Tongue (tissue), 1 donor: ENCODE measurements at regions not wholly inside any gene's neighbourhood (a gene's known extent, or its start where the extent isn't known, plus 50 kb on each side); places are given as distances from the start of the nearest gene placed in this dataset.
"Not testable (repeated sequence)": the region's sequence is repeated elsewhere in the genome, so short reads cannot be mapped to it uniquely, and the experiment has no call there.

ENCODE experiments used
- DNase-seq: peaks from one replicate; pipeline ENCODE4 v3.0.0-alpha.2; 2015

GRCh38 chr15:83335542-83335941 is 51.1 kb upstream of the BNC1 start:
- not testable (repeated sequence) for DNase-seq

GRCh38 chr15:83339396-83339795 is 54.9 kb upstream of the BNC1 start:
- DNase-seq: no peak

- DNase-seq: no peak
Measured at GRCh38 chr15:83340087-83340486, 55.6 kb upstream of the BNC1 start.

GRCh38 chr15:83346342-83346741 is 61.9 kb upstream of the BNC1 start:
- DNase-seq: no peak

- no peak for DNase-seq
Measured at GRCh38 chr15:83352119-83352518, 67.7 kb upstream of the BNC1 start.

- peak; percentile 20 for DNase-seq
Measured at GRCh38 chr15:83356501-83357399, 72.3 kb upstream of the BNC1 start.

- DNase-seq: no peak
Measured at GRCh38 chr15:83358972-83359564, 74.6 kb upstream of the BNC1 start.

GRCh38 chr15:83362706-83363105 is 78.2 kb upstream of the BNC1 start:
- DNase-seq: no peak

- no peak for DNase-seq
Measured at GRCh38 chr15:83364501-83364900, 80.0 kb upstream of the BNC1 start.

GRCh38 chr15:83365370-83365938 is 81.0 kb upstream of the BNC1 start:
- peak; percentile 63 for DNase-seq

- DNase-seq: peak; percentile 56
Measured at GRCh38 chr15:83372434-83372891, 74.7 kb upstream of the SH3GL3 start.

- no peak for DNase-seq
Measured at GRCh38 chr15:83378921-83379578, 68.1 kb upstream of the SH3GL3 start.

- DNase-seq: peak; percentile 14
Measured at GRCh38 chr15:83379579-83379959, 67.6 kb upstream of the SH3GL3 start.

- DNase-seq: no peak
Measured at GRCh38 chr15:83380059-83380458, 67.1 kb upstream of the SH3GL3 start.

- DNase-seq: peak; percentile 62
Measured at GRCh38 chr15:83380682-83381081, 66.5 kb upstream of the SH3GL3 start.

GRCh38 chr15:83383608-83384139 is 63.5 kb upstream of the SH3GL3 start:
- DNase-seq: not testable (repeated sequence)

- DNase-seq: peak; percentile 34
Measured at GRCh38 chr15:83396101-83396500, 51.0 kb upstream of the SH3GL3 start.
